ENCODE measurements at regions not wholly inside any gene's neighbourhood (a gene's known extent, or its start where the extent isn't known, plus 50 kb on each side); places are given as distances from the start of the nearest gene placed in this dataset.

DNA sequence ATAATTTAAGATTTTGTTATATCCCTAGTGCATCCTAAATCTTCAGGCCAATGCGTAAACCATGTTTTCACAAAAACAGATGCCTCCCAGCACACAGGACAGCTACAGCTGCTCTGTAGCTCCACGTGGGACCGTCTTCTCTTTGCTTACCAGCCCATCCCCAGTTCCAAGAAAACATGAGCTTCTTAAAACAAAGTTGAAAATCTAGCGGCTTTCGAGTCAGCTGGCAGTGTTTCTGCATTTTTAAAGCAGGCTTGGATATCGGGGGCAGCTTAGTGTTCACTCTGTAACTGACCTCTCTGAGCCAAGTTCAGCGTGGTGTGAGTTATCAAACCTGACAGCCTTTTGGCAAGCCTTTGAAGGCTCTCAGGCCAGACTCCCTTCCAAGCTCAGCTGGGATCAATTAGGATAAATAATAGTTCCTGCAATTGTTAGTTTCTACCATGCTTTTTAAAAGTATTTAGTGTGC lies 881.5 kb downstream of the LTN1 start:
- no peaks in the 10 kb centered on the region for H3K4me1 ChIP-seq (ENCODE audit: control insufficient read depth in 2 of 2, insufficient read depth in 2 of 2, low read length in 2 of 2)
- no peaks in the 10 kb centered on the region for H3K79me2 ChIP-seq (ENCODE audit: control insufficient read depth, insufficient read depth, low read length)
- Mint-ChIP-seq H3K4me1 (no peaks in the 10 kb centered on the region), H3K4me3 (no peak overlapping the region), H3K27me3 (no peaks in the 10 kb centered on the region), H3K9me3 (ENCODE audit: insufficient read depth) (peaks cover 2% of the 10 kb centered on the region), H3K27ac (no peak overlapping the region)
- H3K4me2 ChIP-seq (replicated peaks; ENCODE audit: low read depth, low read length, poor library complexity, severe bottlenecking): no peak overlapping the region
- H2AFZ ChIP-seq (ENCODE audit: insufficient read depth, low read depth, low read length, poor library complexity, severe bottlenecking): no peak overlapping the region
- H3K27me3 ChIP-seq (replicated peaks in 1 of 4; ENCODE audit: control extremely low read depth in 1 of 4, control insufficient read depth in 3 of 4, insufficient read depth in 4 of 4, low read length in 3 of 4): no peaks in the 10 kb centered on the region
- no peaks in the 10 kb centered on the region for H4K20me1 ChIP-seq (ENCODE audit: control insufficient read depth, insufficient read depth, low read length, poor library complexity, severe bottlenecking)
- DNase-seq (no peak), ATAC-seq (ENCODE audit: low read depth) (no peak)
- no peaks in the 10 kb centered on the region for H3K9me3 ChIP-seq (ENCODE audit: control extremely low read depth in 1 of 3, control insufficient read depth in 2 of 3, insufficient read depth in 1 of 3, low read length in 2 of 3)
- CTCF ChIA-PET: no interaction called here
- POLR2A ChIA-PET: no interaction called here
- intact Hi-C loops (cut with micrococcal nuclease): no loop called here
- no peak overlapping the region for H3K4me3 ChIP-seq (ENCODE audit: control extremely low read depth in 1 of 5, extremely low read depth in 1 of 5, insufficient read depth in 1 of 5, low read depth in 2 of 5, low read length in 4 of 5)
- no peak for TF ChIP-seq EZH2 (IDR thresholded peaks at IDR 0.05; ENCODE audit: borderline replicate concordance, insufficient read depth, low read depth, low read length, poor library complexity, severe bottlenecking)
- TF ChIP-seq, protein P1, sequence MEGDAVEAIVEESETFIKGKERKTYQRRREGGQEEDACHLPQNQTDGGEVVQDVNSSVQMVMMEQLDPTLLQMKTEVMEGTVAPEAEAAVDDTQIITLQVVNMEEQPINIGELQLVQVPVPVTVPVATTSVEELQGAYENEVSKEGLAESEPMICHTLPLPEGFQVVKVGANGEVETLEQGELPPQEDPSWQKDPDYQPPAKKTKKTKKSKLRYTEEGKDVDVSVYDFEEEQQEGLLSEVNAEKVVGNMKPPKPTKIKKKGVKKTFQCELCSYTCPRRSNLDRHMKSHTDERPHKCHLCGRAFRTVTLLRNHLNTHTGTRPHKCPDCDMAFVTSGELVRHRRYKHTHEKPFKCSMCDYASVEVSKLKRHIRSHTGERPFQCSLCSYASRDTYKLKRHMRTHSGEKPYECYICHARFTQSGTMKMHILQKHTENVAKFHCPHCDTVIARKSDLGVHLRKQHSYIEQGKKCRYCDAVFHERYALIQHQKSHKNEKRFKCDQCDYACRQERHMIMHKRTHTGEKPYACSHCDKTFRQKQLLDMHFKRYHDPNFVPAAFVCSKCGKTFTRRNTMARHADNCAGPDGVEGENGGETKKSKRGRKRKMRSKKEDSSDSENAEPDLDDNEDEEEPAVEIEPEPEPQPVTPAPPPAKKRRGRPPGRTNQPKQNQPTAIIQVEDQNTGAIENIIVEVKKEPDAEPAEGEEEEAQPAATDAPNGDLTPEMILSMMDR (IDR thresholded peaks at IDR 0.05): no peak
- H3K36me3 ChIP-seq (replicated peaks in 1 of 2; ENCODE audit: control extremely low read depth in 1 of 2, control insufficient read depth in 1 of 2, extremely low read depth in 1 of 2, insufficient read depth in 2 of 2, low read length in 1 of 2): no peaks in the 10 kb centered on the region
- no peak overlapping the region for H3K9ac ChIP-seq (ENCODE audit: low read length)
- 79% methylated on average over 7 of the region's 7 CpGs for WGBS (ENCODE audit: insufficient coverage)
- H3K27ac ChIP-seq (ENCODE audit: low read length in 2 of 2): no peak overlapping the region

DNA sequence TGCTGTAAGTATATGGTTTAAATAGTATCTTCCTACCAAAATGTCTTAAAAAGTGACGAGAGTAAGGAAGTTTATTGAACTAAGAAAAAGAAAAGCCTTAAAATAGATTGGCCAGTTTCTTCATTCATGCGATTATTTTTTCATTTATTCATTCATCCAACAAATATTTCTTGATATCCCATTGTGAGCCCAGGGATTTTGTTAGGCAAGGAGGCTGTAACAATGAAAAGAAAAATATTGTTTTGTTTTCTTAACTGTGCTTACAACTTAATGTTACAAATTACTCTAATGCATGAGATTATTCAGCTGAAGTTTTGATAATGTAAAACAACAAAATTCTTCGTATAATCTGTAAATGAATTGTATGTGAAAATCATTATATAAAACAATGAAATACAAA lies 882.0 kb downstream of the LTN1 start:
- Histone ChIP-seq H4K20me1 (ENCODE audit: control insufficient read depth, insufficient read depth, low read length, poor library complexity, severe bottlenecking) (no peaks in the 10 kb centered on the region), H3K4me3 (ENCODE audit: control extremely low read depth in 1 of 5, extremely low read depth in 1 of 5, insufficient read depth in 1 of 5, low read depth in 2 of 5, low read length in 4 of 5) (no peak overlapping the region), H3K9me3 (ENCODE audit: control extremely low read depth in 1 of 3, control insufficient read depth in 2 of 3, insufficient read depth in 1 of 3, low read length in 2 of 3) (no peaks in the 10 kb centered on the region), H3K27ac (ENCODE audit: low read length in 2 of 2) (no peak overlapping the region), H3K4me2 (replicated peaks; ENCODE audit: low read depth, low read length, poor library complexity, severe bottlenecking) (no peak overlapping the region), H2AFZ (ENCODE audit: insufficient read depth, low read depth, low read length, poor library complexity, severe bottlenecking) (no peak overlapping the region), H3K36me3 (replicated peaks in 1 of 2; ENCODE audit: control extremely low read depth in 1 of 2, control insufficient read depth in 1 of 2, extremely low read depth in 1 of 2, insufficient read depth in 2 of 2, low read length in 1 of 2) (no peaks in the 10 kb centered on the region), H3K4me1 (ENCODE audit: control insufficient read depth in 2 of 2, insufficient read depth in 2 of 2, low read length in 2 of 2) (no peaks in the 10 kb centered on the region), H3K9ac (ENCODE audit: low read length) (no peak overlapping the region), H3K27me3 (replicated peaks in 1 of 4; ENCODE audit: control extremely low read depth in 1 of 4, control insufficient read depth in 3 of 4, insufficient read depth in 4 of 4, low read length in 3 of 4) (no peaks in the 10 kb centered on the region), H3K79me2 (ENCODE audit: control insufficient read depth, insufficient read depth, low read length) (no peaks in the 10 kb centered on the region)
- ChIA-PET POLR2A (no interaction called here), CTCF (no interaction called here)
- no CpG with 5 or more reads among the region's 3 CpGs for WGBS (ENCODE audit: insufficient coverage)
- Mint-ChIP-seq H3K4me3 (no peak overlapping the region), H3K27me3 (no peaks in the 10 kb centered on the region), H3K4me1 (no peaks in the 10 kb centered on the region), H3K27ac (no peak overlapping the region), H3K9me3 (ENCODE audit: insufficient read depth) (peaks cover 2% of the 10 kb centered on the region)
- no peak for DNase-seq
- intact Hi-C loops (cut with micrococcal nuclease): no loop called here
- ATAC-seq (ENCODE audit: low read depth): no peak
- TF ChIP-seq EZH2 (IDR thresholded peaks at IDR 0.05; ENCODE audit: borderline replicate concordance, insufficient read depth, low read depth, low read length, poor library complexity, severe bottlenecking): no peak
- TF ChIP-seq, protein P1 (IDR thresholded peaks at IDR 0.05): no peak
